GM21576 (cell line): ENCODE measurements at regions not wholly inside any gene's neighbourhood (a gene's known extent, or its start where the extent isn't known, plus 50 kb on each side); places are given as distances from the start of the nearest gene placed in this dataset.

Experiments
- ATAC-seq: cut with Tn5 transposase; IDR thresholded peaks from one replicate; pipeline ENCODE4 v1.9.1; 2021; ENCODE audit warnings: mild to moderate bottlenecking, moderate library complexity; ENCODE audit not compliant: unreplicated experiment

- ATAC-seq: no peak
These were observed 288.5 kb downstream of the KBTBD8 start for GRCh38 chr3:67286586-67286985.

GRCh38 chr3:67288466-67289106 lies 290.5 kb downstream of the KBTBD8 start:
- ATAC-seq: no peak

GRCh38 chr3:67289626-67290025 lies 291.5 kb downstream of the KBTBD8 start:
- ATAC-seq: no peak

DNA sequence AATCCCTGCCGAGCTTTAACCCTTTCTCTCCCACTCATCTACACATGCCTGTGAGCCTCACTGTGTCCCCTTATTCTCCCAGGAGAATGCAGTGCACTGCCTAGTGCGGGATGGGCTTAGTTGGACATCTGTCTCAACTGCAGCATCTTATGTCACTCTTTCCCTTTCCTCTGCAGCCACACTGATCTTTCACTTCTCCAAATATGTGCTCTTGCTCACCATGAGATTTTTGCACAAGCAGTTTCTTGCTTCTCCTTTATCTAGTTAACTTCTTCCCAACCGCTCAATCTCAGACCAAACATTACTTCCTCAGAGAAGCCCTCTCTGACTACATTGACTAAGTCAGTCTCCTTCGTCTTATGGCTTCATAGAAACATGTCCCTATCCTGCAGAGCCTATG lies 292.3 kb downstream of the KBTBD8 start:
- peak; percentile 54 for ATAC-seq

DNA sequence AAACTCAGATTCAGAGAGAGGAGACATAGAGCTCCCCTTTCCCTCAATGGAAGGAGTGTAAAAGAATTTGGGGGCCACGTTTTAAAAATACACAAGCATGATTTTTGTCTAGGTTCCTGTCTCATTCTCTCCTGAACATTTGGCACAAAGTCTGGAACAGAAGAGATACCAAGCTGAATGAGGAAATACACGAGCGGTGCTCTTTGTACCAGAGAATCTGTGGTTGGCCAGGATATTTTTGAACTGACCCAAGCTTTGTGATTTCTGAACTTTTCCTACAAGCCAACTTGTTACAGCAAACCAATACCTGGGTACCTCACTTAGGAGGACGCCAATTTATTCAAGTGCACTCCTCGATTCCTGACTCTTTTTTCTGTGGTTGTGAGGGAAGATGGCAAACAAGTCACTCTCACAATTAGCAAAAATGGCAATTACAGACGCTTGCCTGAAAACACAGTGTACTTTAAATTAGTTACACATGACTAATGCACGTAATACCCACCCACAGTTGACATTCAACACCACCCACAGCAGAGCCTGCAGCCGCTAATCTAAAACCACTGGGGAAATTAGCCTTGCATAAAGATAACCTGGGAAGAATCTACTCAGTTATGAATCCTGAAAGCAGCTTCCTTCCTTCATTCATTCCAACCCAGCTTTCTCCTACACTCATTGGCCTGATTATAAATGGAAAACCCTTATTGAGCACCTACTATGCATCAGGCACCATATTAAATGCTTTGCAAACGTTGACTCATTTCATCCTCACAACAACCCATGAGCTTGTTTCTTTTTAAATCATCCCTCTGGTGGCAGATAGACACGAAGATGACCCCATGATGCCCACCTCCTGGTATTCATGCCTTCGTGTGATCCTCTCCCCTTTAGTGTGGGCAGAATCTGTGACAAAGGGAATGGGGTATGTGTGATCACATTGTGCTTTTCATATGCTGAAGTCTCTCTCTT lies 293.5 kb downstream of the KBTBD8 start:
- ATAC-seq: no peak

DNA sequence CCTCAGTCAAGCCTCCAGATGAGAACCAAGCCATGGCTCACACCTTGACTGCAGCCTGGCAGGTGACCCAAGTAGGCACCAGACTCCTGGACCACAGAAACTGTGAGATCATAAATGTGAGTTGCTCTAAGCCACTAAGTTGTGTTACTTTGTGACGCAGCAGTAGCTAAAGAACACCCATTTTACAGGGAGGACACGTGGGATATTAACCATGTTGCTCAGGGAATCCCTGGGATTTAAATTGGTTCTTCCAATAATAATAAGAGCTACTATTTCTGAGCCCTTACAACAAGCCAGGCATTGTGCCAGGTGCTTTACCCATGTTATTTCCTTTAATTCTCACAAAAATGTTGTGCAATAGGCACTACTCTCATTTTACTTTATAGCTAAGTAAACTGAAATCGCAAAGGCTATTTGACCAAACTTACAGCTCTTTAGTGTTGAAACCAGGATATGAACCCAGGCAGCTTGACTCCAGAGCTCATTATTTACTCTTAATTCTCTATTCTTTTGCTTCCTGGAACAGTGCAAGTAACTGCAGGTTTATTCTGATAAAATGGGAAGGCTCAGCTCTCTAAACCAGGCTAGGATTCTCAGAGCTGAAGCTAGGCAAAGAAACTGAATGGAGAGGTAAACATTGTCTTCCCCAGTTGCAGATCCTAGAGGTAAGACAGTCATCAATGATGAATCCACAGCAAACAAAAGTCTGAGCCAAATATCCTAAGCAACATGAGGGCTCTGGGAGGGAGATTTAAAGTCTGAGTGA lies 294.4 kb downstream of the KBTBD8 start:
- no peak for ATAC-seq

GRCh38 chr3:67294341-67294740 lies 296.2 kb downstream of the KBTBD8 start:
- ATAC-seq: no peak

DNA sequence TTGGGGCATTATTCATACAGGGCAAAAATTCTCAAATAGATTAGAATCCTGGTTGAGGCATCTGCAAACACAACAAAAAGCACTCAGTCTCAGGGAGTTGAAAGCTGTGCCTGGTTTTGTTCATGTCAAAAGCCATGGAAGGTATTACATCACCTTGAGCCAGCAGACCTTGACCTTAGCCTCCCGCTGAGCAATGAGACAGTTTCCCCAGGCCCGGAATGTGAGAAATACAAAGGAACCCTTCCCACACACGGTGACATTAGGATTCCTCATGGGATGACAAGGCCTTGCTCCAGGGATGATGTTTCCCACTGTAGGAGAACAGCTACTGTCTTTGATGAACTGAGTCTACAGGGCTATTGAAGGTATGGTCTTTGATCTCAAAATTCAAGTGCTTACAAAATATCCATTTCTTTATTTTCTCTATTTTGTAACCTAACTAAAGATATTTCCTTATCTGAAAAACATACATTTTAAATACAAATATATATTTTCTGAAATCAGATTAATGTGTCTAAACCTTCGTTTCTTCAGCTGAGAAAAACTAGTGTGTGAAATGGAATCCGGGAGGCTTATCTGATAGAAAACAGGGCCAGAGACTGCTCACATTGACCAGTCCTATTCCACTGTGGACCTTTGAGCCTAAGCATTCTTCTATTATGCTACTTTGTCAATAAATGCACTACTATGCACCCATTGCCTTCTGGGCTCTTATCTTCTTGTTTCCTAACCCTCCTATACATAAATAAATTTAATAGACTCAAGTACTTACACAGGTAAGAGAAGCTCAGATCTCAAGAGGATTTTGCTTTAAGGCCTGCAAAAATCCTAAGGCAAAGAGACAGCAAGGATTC lies 298.2 kb downstream of the KBTBD8 start:
- no peak for ATAC-seq

GRCh38 chr3:67297715-67298475 lies 299.8 kb downstream of the KBTBD8 start:
- no peak for ATAC-seq

- ATAC-seq: no peak
These were observed 303.4 kb downstream of the KBTBD8 start for GRCh38 chr3:67301556-67301955.

GRCh38 chr3:67302489-67302888 lies 304.4 kb downstream of the KBTBD8 start:
- no peak for ATAC-seq

DNA sequence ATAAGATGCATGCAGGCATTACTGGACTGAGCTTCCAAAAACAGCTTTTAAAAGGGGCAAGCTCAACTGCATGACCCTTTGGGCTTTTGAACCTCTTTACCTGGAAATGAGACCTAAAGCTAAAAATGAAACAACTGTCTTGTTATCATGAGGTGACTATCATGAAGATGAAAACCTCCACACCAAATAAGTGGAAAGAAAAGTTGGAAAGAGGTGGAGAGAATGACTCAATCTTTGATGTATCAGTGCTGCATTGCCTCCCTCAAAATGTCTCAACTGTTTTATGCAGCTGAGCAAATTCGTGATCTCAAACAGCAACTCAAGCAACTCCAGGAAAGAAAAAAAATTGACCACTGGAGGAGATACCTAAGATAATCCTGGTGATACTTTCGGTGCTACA lies 307.1 kb downstream of the KBTBD8 start:
- no peak for ATAC-seq

- no peak for ATAC-seq
These were observed 307.8 kb downstream of the KBTBD8 start for GRCh38 chr3:67305922-67306321.

GRCh38 chr3:67311440-67311839 lies 313.3 kb downstream of the KBTBD8 start:
- ATAC-seq: no peak

DNA sequence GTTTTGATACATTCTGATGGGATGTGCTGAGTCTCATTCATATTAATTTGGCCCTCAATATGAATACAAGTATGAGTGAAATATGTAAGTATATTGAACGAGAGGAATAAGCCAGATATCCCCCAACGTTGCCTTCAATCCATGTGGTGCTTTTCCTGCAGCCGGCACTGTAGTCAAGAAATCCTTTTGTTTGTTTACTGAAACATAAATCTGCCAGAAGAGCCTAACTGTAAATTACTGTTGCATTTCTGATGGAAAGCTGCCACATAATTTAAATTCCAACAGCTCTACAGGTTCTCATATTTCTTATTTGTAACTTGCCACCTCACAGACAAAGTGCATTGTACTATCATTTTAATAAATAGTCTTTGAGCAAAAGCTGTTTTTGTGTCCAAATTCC lies 314.0 kb downstream of the KBTBD8 start:
- no peak for ATAC-seq

DNA sequence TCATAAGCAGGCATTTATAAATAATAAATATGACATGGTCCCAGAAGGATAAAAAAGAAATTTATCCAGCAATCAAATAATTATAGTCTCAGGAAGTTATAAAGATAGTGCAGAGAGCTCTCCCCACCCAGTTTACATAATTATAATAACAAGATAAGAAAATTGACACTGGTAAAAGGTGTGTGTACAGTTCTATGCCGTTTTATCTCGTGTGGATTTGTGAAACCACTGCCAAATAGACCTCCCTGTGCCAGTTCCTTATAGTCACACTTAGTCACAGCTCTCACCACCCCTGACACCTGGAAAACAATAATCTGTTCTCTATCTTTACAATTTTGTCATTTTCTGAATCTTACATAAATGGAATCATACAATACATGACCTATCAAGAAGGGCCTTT lies 320.1 kb downstream of the KBTBD8 start:
- ATAC-seq: no peak

GRCh38 chr3:67324554-67324953 lies 326.4 kb downstream of the KBTBD8 start:
- ATAC-seq: no peak
